DMS114 treated with DMSO at 0.1 percent for 48 hours (cell line): ENCODE measurements at regions not wholly inside any gene's neighbourhood (a gene's known extent, or its start where the extent isn't known, plus 50 kb on each side); places are given as distances from the start of the nearest gene placed in this dataset.

Experiments
- DNase-seq: peaks from one replicate; lab custom pipeline; 2025; ENCODE audit not compliant: unreplicated experiment; lab: John Stamatoyannopoulos, UW

- DNase-seq, result no peak
Measured at GRCh38 chr18:78396077-78396476, 583.5 kb upstream of the SALL3 start.

GRCh38 chr18:78396756-78397155 is 582.9 kb upstream of the SALL3 start:
- no peak for DNase-seq

GRCh38 chr18:78399992-78400503 is 579.6 kb upstream of the SALL3 start:
- no peak for DNase-seq

DNA sequence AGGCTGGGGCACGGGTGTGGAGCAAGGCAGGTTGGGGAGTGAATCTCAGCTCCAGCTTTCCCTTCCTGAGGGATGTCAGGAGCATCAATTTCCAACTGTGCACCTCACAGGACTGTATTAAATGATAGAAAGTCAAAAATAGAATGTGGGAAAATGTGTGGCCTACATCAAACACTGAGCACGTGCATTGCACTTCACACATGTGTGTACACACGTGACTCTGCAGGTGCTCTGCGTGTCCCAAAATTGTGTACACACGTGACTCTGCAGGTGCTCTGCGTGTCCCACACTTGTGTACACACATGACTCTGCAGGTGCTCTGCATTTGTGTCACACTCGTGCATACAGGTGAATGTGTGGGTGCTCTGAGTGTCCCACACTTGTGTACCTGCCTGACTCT is 577.2 kb upstream of the SALL3 start:
- no peak for DNase-seq

GRCh38 chr18:78402966-78403365 is 576.7 kb upstream of the SALL3 start:
- DNase-seq, result no peak

GRCh38 chr18:78403371-78403770 is 576.2 kb upstream of the SALL3 start:
- DNase-seq, result no peak

GRCh38 chr18:78405763-78406162 is 573.9 kb upstream of the SALL3 start:
- no peak for DNase-seq

GRCh38 chr18:78406743-78407465 is 572.7 kb upstream of the SALL3 start:
- DNase-seq, result no peak

- no peak for DNase-seq
Measured at GRCh38 chr18:78407466-78407844, 572.2 kb upstream of the SALL3 start.

GRCh38 chr18:78408623-78409022 is 571.0 kb upstream of the SALL3 start:
- DNase-seq, result no peak

GRCh38 chr18:78410094-78410786 is 569.4 kb upstream of the SALL3 start:
- DNase-seq, result no peak

GRCh38 chr18:78411539-78411938 is 568.1 kb upstream of the SALL3 start:
- DNase-seq, result no peak

DNA sequence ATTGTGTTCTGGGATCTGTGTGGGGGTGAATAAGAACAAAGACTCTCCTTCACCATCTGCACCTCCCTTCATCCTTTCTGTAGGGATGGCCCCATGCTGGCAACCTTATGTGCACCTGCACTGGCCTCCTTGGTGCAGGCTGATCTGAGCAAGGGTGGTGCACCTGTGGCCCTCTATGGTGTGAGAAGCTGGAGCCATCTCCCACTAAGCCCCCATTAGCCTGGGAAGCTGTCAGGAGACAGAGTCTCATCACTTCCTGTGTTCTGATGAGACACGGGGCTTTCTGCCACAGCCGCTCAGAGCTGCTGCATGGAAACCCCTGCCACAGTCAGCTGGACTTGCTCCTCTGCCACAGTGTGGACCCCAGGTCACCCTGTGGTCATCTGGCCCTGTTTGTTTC is 565.3 kb upstream of the SALL3 start:
- no peak for DNase-seq

DNA sequence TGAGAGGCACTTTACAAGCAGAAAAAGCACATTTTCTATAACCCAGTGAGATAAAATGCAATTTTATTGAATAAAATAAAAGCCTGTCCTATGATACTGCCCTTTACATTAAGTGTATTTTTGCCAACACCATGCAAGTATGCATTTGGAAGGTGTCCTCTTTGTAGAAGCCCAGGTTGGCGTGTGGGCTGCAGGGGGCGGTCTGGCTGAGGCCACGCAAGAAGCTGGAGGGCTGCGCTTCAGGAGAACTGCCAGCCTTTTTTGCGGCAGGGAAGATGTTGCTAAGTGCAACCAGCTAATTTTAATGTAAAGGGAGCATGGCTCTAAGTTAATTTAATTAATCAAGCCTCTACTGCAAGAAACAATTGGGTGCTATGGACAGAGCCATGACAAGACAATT is 562.8 kb upstream of the SALL3 start:
- no peak for DNase-seq

GRCh38 chr18:78418379-78418778 is 561.2 kb upstream of the SALL3 start:
- no peak for DNase-seq

GRCh38 chr18:78419171-78419570 is 560.4 kb upstream of the SALL3 start:
- no peak for DNase-seq

- no peak for DNase-seq
Measured at GRCh38 chr18:78420116-78420515, 559.5 kb upstream of the SALL3 start.

GRCh38 chr18:78421392-78421791 is 558.2 kb upstream of the SALL3 start:
- no peak for DNase-seq

- no peak for DNase-seq
Measured at GRCh38 chr18:78422336-78422735, 557.3 kb upstream of the SALL3 start.

- no peak for DNase-seq
Measured at GRCh38 chr18:78423811-78424210, 555.8 kb upstream of the SALL3 start.

GRCh38 chr18:78424403-78425018 is 555.1 kb upstream of the SALL3 start:
- no peak for DNase-seq

DNA sequence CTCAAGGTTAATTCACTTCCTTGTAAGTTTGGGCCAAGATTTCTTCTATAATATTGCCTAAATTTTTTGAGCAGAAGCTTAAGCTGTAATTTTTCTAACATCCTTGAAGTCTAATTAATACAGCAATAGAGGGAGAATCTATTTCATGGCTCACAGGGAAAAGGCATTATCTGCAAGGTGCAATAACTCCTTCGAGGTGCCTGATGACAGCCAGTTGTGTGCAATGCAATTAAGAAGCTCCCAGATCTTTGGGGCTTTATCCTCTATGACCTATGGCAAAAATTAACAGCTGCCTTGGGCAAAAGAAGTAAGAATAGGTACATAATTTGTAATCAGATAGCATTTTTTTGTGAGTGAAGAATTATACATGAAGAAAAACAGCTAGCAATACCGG is 554.6 kb upstream of the SALL3 start:
- DNase-seq, result no peak
